NCI-H187 treated with DMSO at 0.1 percent for 48 hours (cell line): ENCODE measurements at regions not wholly inside any gene's neighbourhood (a gene's known extent, or its start where the extent isn't known, plus 50 kb on each side); places are given as distances from the start of the nearest gene placed in this dataset.
A peak's percentile ranks its signal among the peaks of the same experiment; 100 is the strongest.
"Not testable (repeated sequence)": the region's sequence is repeated elsewhere in the genome, so short reads cannot be mapped to it uniquely, and the experiment has no call there.

Source experiments
- DNase-seq: peaks from one replicate; lab custom pipeline; 2025; lab: John Stamatoyannopoulos, UW

GRCh38 chrX:18003876-18004275 lies 142.8 kb upstream of the RAI2 start:
- DNase-seq = no peak

GRCh38 chrX:18002791-18003190 lies 141.7 kb upstream of the RAI2 start:
- no peak for DNase-seq

- no peak for DNase-seq
Observed at GRCh38 chrX:17994429-17994828, 133.3 kb upstream of the RAI2 start.

DNA sequence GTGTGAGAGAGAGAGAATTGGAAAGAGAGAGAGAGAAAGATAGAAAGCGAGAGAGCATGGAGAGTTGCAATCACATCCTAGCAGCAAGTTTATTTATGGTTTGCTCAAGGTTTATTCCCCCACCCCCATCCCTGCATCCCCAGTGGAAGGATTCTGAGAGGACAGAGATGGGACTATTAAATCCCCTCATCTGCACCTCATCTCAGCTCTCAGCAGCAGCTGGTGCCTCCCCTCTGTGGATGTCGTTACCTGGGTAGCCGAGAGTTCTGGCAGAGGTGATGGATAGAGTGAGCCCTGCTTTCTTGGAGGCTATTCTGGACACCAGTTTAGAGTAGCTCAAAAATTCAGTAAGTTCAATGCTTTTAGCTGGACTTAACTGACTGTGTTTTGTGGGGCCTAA lies 132.0 kb upstream of the RAI2 start:
- DNase-seq = no peak

GRCh38 chrX:17990532-17990931 lies 129.4 kb upstream of the RAI2 start:
- DNase-seq = no peak

- no peak for DNase-seq
Observed at GRCh38 chrX:17987783-17988182, 126.7 kb upstream of the RAI2 start.

DNA sequence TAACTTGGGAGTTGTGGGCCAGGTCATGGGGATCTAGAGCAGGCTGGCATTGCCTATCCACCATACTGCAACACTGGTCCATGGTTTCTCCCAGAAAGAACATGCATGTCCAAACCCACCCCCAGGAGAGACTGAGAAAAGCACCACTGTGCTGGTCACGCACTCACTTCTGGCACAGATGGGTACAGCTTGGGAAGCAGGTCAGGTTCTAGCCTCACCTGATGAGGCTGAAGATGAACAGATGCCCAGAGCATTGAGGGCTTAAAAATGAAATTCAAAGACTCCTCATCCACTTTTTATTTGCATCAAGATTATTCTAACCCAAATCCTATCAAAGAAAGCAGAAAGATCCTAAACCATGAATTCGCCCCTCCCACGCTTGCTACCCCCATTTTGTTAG lies 125.9 kb upstream of the RAI2 start:
- DNase-seq = no peak

GRCh38 chrX:17986440-17986839 lies 125.3 kb upstream of the RAI2 start:
- DNase-seq = no peak

DNA sequence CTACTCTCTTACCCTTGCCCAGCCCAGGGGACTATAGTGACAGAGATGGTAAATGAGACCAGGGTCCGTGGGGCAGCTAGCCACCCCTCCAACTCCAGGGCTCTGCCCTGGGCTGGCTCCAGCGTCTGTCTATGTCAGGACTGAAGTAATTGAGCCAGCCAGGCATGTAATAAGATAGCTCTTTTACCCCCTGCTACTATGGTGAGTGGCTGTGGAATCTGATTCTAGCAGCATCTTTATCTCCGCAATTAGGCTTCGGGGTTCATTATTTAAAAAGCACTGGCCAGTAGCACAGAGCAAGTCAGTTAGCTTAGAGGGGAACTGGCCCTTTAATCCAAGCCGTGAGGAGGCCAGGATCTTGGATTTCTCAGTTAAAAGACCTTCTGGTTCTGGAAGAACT lies 123.3 kb upstream of the RAI2 start:
- no peak for DNase-seq

DNA sequence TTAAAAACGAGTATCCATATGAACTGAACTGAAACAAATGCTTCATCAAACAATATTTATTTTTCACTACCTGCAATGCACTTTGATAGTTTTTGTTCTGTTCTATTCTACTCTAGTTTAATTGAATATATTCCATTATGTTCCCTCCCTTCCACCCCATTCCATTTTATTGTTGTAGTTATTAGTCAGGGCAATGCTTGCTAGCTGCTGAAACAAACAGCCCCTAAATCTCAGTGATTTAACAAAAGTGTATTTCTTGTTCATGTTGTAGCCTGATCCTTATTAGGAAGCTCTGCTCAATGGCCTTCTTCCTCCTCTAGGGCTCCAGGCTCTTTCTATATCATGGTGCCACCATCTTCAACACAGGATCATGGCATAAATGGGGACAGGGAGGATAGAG lies 122.3 kb upstream of the RAI2 start:
- DNase-seq = no peak

- DNase-seq = no peak
Observed at GRCh38 chrX:17977696-17978095, 116.6 kb upstream of the RAI2 start.

DNA sequence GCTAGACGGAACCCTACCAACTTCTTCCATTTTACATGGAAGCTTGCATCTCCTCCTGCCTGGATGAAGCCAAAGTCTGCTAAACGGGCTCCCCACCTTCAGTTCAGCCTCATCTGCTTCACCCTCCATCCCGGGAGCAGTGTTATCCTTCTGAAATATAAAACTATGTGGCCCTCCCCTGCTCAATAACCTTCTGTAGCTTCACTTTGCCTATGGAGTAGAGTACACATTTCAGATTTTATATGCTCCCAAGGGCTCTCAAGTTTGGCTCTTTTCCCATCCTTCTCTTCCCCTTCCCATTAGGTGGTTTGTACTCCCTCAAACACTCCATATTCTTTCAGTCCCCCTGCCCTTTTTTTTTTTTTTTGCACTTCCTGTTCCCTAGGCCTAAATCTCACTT lies 115.9 kb upstream of the RAI2 start:
- DNase-seq = no peak

- DNase-seq = not testable (repeated sequence)
Observed at GRCh38 chrX:17975349-17975748, 114.3 kb upstream of the RAI2 start.

DNA sequence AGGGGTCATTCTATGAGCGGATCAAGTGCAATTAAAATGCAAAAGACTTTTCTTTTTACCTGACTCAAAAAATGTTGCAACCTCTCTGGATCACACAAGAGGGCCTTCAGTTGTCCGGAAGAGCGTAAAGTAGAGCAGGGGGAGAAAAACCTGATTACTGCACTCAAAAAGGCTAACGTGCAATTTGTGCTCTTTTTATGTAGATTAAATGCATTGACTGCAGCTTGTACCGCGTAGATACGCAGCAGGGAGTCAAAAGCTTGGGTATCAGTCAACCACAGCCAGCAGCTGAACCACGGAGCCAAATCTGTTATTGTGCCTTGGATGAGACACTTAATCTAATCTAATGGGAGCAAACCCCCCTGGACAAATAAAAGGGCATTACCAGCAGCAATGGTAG lies 107.3 kb upstream of the RAI2 start:
- peak; percentile 45 for DNase-seq

DNA sequence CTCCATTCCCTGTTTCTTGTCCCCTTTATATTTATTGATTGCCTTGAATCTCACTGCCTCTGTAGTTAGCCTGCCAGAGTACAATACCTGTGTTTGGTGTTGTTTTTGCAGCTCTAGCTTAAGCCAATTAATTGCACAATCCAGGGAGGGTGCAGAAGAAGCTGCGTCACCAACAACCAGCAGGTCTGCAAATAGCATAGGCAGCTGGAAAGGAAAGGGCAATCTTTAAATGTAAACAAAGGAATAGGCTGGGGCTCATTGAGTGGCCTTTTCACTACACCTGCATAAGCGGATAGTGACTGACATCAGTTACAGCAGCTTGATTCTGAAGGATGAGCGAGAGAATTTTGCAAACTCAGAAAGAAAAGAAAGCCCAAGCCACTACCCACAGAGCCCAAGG lies 106.8 kb upstream of the RAI2 start:
- peak; percentile 73 for DNase-seq

DNA sequence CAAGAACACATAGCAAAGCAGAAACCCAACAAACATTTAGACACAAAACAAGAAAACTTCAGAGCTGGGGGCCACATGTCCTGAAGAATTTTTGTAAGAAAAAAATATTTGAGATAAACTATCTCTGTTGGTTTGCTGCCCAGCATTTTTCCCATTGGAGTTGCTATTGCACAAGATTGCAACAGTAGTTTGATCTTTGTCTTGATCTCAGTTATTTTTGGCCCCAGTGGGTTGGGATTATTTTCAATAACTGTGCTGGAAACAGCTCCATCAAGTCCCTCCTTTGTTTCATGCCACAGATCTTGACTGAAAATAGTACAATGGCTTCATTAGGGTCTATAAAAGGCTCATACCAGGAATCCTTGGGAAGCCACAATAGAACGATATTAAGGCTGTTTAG lies 103.8 kb upstream of the RAI2 start:
- DNase-seq = no peak

DNA sequence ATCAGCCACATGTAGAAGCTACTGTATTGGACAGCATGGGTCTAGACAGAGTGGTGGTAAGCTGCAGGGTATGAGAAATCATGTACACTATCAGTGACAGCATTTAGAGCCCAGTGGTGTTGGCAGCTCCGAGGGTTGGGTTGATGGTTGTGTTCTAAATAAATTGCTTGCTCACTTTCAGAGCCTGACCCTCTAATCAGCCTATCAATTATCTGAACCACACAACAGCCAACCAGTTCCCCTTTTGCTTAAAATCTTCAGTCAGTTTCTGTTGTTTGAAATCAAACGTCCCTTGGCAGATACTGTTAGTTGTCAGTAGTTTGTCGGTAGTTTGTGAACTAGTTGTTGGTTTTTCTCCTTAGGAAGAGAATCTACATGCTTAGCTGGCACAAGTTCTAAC lies 99.8 kb upstream of the RAI2 start:
- no peak for DNase-seq

- no peak for DNase-seq
Observed at GRCh38 chrX:17944833-17945497, 83.9 kb upstream of the RAI2 start.

GRCh38 chrX:17941171-17941570 lies 80.1 kb upstream of the RAI2 start:
- DNase-seq = not testable (repeated sequence)

GRCh38 chrX:17939724-17940123 lies 78.6 kb upstream of the RAI2 start:
- DNase-seq = no peak

DNA sequence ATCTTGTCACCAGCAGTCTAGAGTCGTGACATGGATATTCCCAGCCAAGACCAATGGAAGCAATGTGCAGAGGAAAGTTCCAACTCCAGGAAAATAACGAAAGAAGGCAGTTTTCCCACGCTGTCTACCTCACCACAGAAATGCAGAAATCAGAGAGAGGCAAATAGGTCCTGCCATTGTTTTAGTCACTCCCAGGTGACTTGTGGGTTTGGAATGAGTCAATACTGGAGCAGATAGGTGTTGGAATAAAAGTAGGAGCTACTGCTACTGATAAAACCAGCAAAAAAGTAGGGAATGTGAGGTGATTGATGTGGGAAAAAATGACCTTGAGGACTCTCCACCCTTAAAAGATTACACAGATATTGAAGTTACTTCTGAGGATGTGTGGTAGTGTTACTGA lies 72.8 kb upstream of the RAI2 start:
- DNase-seq = no peak

DNA sequence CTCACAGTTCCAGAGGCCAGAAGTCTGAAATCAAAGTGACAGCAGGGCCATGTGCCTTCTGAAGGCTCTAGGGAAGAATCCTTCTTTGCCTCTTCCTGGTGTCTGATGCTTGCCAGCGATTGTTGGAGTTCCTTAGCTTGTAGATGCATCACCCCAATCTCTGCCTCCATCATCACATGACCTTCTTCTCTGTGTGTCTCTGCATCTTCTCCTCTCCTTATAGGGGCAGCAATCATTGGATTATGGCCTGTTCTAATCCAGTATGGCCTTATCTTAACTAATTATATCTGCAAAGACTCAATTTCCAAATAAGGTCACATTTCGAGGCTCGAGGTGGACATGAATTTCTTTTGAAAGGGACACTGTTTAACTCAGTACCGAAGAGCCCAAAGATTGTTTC lies 71.7 kb upstream of the RAI2 start:
- DNase-seq = no peak

- DNase-seq = no peak
Observed at GRCh38 chrX:17931855-17932254, 70.8 kb upstream of the RAI2 start.

DNA sequence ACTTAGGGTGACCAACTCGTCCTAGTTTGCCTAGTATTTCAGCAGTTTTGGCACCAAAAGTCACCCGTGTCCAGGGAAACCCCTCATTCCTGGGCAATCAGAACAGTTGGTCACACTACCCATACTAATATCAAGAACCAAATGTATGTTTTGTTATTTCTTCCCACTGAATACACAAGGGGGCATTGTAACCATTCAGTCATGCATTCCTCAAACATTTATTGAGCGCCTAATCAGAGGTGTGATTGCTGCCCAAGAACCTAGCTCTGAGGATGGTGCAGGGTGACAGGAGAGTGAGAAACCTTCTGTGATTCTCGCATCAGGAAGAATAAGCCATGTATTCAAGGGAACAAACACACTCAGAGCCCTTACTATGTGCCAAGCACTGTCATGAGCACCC lies 69.8 kb upstream of the RAI2 start:
- no peak for DNase-seq

DNA sequence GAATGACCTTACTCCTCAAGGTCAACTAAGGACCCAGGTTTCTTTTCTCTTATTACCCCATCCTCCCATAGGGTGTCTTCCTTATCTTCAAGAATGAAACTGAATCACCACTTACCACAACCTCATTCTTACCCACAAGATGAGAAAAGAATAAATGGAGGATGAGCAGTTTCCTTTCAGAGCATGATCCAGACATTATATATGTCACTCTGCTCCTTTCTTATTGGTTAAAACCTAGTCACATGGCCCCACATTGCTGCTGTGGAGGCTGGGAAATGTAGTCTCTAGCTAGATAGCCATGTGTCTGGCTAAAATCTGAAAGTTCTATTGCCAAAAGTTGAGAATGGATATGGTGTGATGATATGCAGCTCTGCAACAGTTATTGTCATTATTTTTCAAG lies 62.4 kb upstream of the RAI2 start:
- no peak for DNase-seq
